ENCODE measurements at regions not wholly inside any gene's neighbourhood (a gene's known extent, or its start where the extent isn't known, plus 50 kb on each side); places are given as distances from the start of the nearest gene placed in this dataset.

DNA sequence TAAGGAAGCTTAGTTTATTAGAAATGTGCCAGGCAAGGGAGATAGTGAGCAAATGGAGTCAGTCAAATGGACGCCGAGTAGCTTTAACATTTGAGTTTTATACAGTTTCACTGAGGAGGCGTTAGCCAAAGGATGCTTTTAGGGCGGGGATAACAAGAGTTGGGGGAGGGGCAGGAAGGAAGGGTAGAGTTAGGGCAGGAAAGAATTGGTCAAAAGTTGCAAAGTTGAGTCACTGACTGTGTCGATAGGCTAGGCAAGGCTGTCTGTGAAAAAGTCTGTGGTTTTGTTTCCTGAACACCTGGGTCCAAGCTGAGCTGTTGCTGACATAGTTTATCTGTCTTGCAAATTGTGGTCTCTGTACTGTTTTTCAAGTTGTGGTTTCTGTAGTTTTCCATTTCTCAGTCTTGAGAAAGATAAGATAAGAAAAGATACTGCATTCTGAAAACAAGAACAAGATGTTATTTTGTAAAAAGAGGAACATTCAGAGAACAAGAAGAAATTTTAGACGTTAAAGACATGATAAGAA is 62.6 kb upstream of the RESF1 start (continued):
- TF ChIP-seq SP2 (IDR thresholded peaks at IDR 0.05; ENCODE audit: extremely low read depth, low read depth, low read length, poor library complexity, severe bottlenecking) (no peak), RBM17 (IDR thresholded peaks at IDR 0.05; ENCODE audit: borderline replicate concordance, low read depth, low read length) (no peak), ZNF77 (CRISPR knock-in tag; IDR thresholded peaks at IDR 0.05) (no peak), CEBPB (tag; IDR thresholded peaks at IDR 0.05) (0 out of 2 replicates have a peak, but pooled peaks have one; percentile 29), ZNF311 (CRISPR knock-in tag; IDR thresholded peaks at IDR 0.05) (no peak; the same call in 1 of the 2 replicates), ZBTB17 (CRISPR knock-in tag; IDR thresholded peaks at IDR 0.05) (no peak), PCBP2 (IDR thresholded peaks at IDR 0.05; ENCODE audit: low read depth, low read length, poor library complexity, severe bottlenecking) (no peak), ZZZ3 (IDR thresholded peaks at IDR 0.05) (no peak), KDM1A (IDR thresholded peaks at IDR 0.05) (peak in 1 of 2 experiments; percentile 46; a peak in 1 of 4 replicates), ZBTB8A (IDR thresholded peaks at IDR 0.05; ENCODE audit: partially characterized antibody) (no peak), RFX1 (IDR thresholded peaks at IDR 0.05) (no peak), KLF10 (CRISPR knock-in tag; IDR thresholded peaks at IDR 0.05) (no peak), KLF16 (IDR thresholded peaks at IDR 0.05) (peak; percentile 88), ZNF436 (CRISPR knock-in tag; IDR thresholded peaks at IDR 0.05) (no peak), CBX1 (IDR thresholded peaks at IDR 0.05; ENCODE audit: low read depth) (no peak; the same call in 1 of the 2 replicates), ETV1 (tag; conservative IDR thresholded peaks at IDR 0.05; ENCODE audit: low read depth) (no peak; the same call in 1 of the 2 replicates), ZFPM2 (CRISPR knock-in tag; IDR thresholded peaks at IDR 0.05) (no peak), SETDB1 (IDR thresholded peaks at IDR 0.05; ENCODE audit: low read length) (no peak), CC2D1A (IDR thresholded peaks at IDR 0.05) (peak; percentile 82; the same call in 1 of the 2 replicates), U2AF2 (optimal IDR thresholded peaks at IDR 0.05; ENCODE audit: low read depth, low read length) (no peak), SMARCC2 (IDR thresholded peaks at IDR 0.05; ENCODE audit: low read depth) (peak; percentile 62; the same call in 1 of the 2 replicates), RBBP5 (IDR thresholded peaks at IDR 0.05; ENCODE audit: borderline replicate concordance, insufficient read depth, low read length, poor library complexity, severe bottlenecking) (no peak), ZFX (CRISPR knock-in tag; IDR thresholded peaks at IDR 0.05) (no peak), BRD9 (IDR thresholded peaks at IDR 0.05; ENCODE audit: low read depth, partially characterized antibody) (no peak), ATF7 (IDR thresholded peaks at IDR 0.05) (peak; percentile 57; the same call in 1 of the 2 replicates), ZNF239 (CRISPR knock-in tag; IDR thresholded peaks at IDR 0.05) (no peak)
- TF ChIP-seq, protein P1, sequence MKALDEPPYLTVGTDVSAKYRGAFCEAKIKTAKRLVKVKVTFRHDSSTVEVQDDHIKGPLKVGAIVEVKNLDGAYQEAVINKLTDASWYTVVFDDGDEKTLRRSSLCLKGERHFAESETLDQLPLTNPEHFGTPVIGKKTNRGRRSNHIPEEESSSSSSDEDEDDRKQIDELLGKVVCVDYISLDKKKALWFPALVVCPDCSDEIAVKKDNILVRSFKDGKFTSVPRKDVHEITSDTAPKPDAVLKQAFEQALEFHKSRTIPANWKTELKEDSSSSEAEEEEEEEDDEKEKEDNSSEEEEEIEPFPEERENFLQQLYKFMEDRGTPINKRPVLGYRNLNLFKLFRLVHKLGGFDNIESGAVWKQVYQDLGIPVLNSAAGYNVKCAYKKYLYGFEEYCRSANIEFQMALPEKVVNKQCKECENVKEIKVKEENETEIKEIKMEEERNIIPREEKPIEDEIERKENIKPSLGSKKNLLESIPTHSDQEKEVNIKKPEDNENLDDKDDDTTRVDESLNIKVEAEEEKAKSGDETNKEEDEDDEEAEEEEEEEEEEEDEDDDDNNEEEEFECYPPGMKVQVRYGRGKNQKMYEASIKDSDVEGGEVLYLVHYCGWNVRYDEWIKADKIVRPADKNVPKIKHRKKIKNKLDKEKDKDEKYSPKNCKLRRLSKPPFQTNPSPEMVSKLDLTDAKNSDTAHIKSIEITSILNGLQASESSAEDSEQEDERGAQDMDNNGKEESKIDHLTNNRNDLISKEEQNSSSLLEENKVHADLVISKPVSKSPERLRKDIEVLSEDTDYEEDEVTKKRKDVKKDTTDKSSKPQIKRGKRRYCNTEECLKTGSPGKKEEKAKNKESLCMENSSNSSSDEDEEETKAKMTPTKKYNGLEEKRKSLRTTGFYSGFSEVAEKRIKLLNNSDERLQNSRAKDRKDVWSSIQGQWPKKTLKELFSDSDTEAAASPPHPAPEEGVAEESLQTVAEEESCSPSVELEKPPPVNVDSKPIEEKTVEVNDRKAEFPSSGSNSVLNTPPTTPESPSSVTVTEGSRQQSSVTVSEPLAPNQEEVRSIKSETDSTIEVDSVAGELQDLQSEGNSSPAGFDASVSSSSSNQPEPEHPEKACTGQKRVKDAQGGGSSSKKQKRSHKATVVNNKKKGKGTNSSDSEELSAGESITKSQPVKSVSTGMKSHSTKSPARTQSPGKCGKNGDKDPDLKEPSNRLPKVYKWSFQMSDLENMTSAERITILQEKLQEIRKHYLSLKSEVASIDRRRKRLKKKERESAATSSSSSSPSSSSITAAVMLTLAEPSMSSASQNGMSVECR (CRISPR knock-in tag; IDR thresholded peaks at IDR 0.05) = no peak
- TF ChIP-seq, protein P2, sequence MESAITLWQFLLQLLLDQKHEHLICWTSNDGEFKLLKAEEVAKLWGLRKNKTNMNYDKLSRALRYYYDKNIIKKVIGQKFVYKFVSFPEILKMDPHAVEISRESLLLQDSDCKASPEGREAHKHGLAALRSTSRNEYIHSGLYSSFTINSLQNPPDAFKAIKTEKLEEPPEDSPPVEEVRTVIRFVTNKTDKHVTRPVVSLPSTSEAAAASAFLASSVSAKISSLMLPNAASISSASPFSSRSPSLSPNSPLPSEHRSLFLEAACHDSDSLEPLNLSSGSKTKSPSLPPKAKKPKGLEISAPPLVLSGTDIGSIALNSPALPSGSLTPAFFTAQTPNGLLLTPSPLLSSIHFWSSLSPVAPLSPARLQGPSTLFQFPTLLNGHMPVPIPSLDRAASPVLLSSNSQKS (CRISPR knock-in tag; IDR thresholded peaks at IDR 0.05) = no peak

Measured in K562 (cell line).